ENCODE measurements at regions not wholly inside any gene's neighbourhood (a gene's known extent, or its start where the extent isn't known, plus 50 kb on each side); places are given as distances from the start of the nearest gene placed in this dataset.

DNA sequence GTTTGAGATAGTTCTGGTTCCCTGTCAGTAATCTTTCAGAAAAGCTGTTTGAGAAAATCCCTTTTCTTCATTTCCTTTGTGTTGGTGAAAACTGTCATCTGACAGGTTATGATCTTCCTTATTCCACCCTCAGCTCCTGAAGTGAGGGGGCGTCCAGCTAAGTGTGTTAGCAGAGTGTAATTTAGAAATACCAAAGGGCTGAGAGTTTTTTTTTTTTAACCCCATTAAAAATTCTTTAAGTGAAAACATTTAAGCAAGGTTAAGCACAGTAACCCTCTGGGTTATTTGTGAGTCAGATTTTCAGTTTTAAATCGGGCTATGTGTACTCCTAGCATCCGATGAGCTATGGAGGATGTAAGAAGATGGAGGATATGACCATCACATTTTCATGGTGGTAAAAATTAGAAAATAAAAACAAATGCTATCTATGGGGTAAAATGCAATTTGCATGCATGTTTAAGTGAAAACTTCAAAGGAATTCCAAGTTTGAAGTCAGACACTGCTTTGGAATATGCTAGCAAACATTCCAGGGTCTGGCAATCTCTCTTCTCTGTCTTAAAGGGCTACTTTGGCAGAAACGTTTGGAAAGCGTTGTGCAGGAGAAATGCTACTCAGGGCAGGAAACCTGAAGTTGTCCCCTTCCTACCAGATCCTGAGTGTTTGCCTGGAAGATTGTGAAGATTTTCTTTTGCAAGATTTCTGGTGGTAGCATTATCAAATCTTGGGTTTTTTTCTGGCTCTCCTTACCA lies 197.0 kb upstream of the PRICKLE1 start:
- TF ChIP-seq, protein P1, sequence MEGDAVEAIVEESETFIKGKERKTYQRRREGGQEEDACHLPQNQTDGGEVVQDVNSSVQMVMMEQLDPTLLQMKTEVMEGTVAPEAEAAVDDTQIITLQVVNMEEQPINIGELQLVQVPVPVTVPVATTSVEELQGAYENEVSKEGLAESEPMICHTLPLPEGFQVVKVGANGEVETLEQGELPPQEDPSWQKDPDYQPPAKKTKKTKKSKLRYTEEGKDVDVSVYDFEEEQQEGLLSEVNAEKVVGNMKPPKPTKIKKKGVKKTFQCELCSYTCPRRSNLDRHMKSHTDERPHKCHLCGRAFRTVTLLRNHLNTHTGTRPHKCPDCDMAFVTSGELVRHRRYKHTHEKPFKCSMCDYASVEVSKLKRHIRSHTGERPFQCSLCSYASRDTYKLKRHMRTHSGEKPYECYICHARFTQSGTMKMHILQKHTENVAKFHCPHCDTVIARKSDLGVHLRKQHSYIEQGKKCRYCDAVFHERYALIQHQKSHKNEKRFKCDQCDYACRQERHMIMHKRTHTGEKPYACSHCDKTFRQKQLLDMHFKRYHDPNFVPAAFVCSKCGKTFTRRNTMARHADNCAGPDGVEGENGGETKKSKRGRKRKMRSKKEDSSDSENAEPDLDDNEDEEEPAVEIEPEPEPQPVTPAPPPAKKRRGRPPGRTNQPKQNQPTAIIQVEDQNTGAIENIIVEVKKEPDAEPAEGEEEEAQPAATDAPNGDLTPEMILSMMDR (IDR thresholded peaks at IDR 0.05) = no peak
- TF ChIP-seq POLR2A (IDR thresholded peaks at IDR 0.05) = no peak
- TF ChIP-seq POLR2AphosphoS5 (IDR thresholded peaks at IDR 0.05) = no peak

All from prostate gland (tissue), 2 donors.